Colon (tissue), 2 donors: ENCODE measurements at regions not wholly inside any gene's neighbourhood (a gene's known extent, or its start where the extent isn't known, plus 50 kb on each side); places are given as distances from the start of the nearest gene placed in this dataset.

Experiments used
- FAIRE-seq: peaks from 2 replicates; lab custom pipeline; 2012; peaks lifted over from hg19 to GRCh38; lab: Jason Lieb, UNC
- donor health status: control.
- donor health status: control.

GRCh38 chr5:2129568-2130272, 247.0 kb upstream of the IRX4 start:
- no peak for FAIRE-seq

- no peak for FAIRE-seq
These were observed 246.1 kb upstream of the IRX4 start for GRCh38 chr5:2128686-2129355.

GRCh38 chr5:2126512-2126911, 243.8 kb upstream of the IRX4 start:
- no peak for FAIRE-seq

GRCh38 chr5:2125901-2126265, 243.2 kb upstream of the IRX4 start:
- no peak for FAIRE-seq

GRCh38 chr5:2125171-2125900, 242.6 kb upstream of the IRX4 start:
- FAIRE-seq: no peak

GRCh38 chr5:2124434-2125170, 241.9 kb upstream of the IRX4 start:
- no peak for FAIRE-seq

GRCh38 chr5:2123874-2124273, 241.1 kb upstream of the IRX4 start:
- FAIRE-seq: no peak

- no peak for FAIRE-seq
These were observed 237.6 kb upstream of the IRX4 start for GRCh38 chr5:2120361-2120760.

- no peak for FAIRE-seq
These were observed 236.8 kb upstream of the IRX4 start for GRCh38 chr5:2119573-2119972.

- no peak for FAIRE-seq
These were observed 230.8 kb upstream of the IRX4 start for GRCh38 chr5:2113348-2114131.

- no peak for FAIRE-seq
These were observed 229.7 kb upstream of the IRX4 start for GRCh38 chr5:2112173-2113025.

- FAIRE-seq: no peak
These were observed 228.9 kb upstream of the IRX4 start for GRCh38 chr5:2111569-2112105.

GRCh38 chr5:2110934-2111462, 228.3 kb upstream of the IRX4 start:
- FAIRE-seq: no peak

GRCh38 chr5:2110137-2110933, 227.6 kb upstream of the IRX4 start:
- no peak for FAIRE-seq

GRCh38 chr5:2109566-2109965, 226.8 kb upstream of the IRX4 start:
- FAIRE-seq: no peak

GRCh38 chr5:2106721-2107120, 224.0 kb upstream of the IRX4 start:
- FAIRE-seq: no peak

GRCh38 chr5:2105141-2105540, 222.4 kb upstream of the IRX4 start:
- FAIRE-seq: no peak

GRCh38 chr5:2103940-2104339, 221.2 kb upstream of the IRX4 start:
- FAIRE-seq: no peak
